AG04449 (cell line): ENCODE measurements at regions not wholly inside any gene's neighbourhood (a gene's known extent, or its start where the extent isn't known, plus 50 kb on each side); places are given as distances from the start of the nearest gene placed in this dataset.

ENCODE experiments used
- CTCF ChIA-PET: fragments of 350-600 bp; formaldehyde crosslinking; extraction: SDS; loops from one replicate; lab custom pipeline; 2021; ENCODE audit warnings: antibody characterized with exemption; lab: Yijun Ruan, JAX
- POLR2A ChIA-PET: fragments of 400-600, 350-600 bp; formaldehyde crosslinking; extraction: SDS; loops from one replicate; lab custom pipeline; 2020; ENCODE audit warnings: antibody characterized with exemption, inconsistent platforms; lab: Yijun Ruan, JAX
- DNase-seq: peaks from one replicate; pipeline ENCODE4 v3.0.0-alpha.2; 2010; ENCODE audit warnings: low read depth, low spot score
- H3K4me3 ChIP-seq: 2 replicates; pipeline ENCODE4 v1.5.1; 2011; ENCODE audit warnings: low read depth, mild to moderate bottlenecking, control low read depth, low read length
- TF ChIP-seq, protein P1 (sequence below): IDR thresholded peaks from one replicate; pipeline ENCODE4 v1.5.1; 2011; ENCODE audit warnings: mild to moderate bottlenecking, moderate library complexity, low read length, control low read depth, inconsistent platforms; ENCODE audit not compliant: insufficient read depth; ENCODE audit errors: missing control alignments

GRCh38 chr20:53874104-53874503 is 196.3 kb downstream of the BCAS1 start:
- ChIA-PET POLR2A (no interaction called here), CTCF (no interaction called here)

DNA sequence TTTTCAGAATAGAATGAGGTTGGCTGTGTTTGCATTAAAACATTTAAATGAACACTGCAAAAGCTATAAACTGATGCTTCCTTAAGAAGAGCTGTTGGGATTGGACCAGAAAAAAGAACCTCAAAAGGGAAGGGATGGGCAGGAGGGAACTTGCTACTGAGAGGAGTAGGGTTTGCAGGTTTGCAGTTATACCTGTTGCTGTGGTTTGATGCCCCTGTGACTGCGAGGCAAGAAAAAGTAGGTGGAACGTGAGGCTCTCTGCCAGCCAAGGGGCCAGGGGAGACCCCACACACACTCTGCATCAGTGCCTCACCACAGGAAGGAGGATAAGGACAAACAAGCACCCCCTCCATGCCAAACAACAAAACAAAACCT is 197.2 kb downstream of the BCAS1 start:
- no peak for DNase-seq
- POLR2A ChIA-PET: no interaction called here
- CTCF ChIA-PET: interaction anchor here (1.1 to 2.4 kb wide), 5 partner anchors 43 to 81 kb away, joined by 3 to 14 read pairs (median 3); no protein-coding TSS in a partner anchor
- TF ChIP-seq, protein P1, sequence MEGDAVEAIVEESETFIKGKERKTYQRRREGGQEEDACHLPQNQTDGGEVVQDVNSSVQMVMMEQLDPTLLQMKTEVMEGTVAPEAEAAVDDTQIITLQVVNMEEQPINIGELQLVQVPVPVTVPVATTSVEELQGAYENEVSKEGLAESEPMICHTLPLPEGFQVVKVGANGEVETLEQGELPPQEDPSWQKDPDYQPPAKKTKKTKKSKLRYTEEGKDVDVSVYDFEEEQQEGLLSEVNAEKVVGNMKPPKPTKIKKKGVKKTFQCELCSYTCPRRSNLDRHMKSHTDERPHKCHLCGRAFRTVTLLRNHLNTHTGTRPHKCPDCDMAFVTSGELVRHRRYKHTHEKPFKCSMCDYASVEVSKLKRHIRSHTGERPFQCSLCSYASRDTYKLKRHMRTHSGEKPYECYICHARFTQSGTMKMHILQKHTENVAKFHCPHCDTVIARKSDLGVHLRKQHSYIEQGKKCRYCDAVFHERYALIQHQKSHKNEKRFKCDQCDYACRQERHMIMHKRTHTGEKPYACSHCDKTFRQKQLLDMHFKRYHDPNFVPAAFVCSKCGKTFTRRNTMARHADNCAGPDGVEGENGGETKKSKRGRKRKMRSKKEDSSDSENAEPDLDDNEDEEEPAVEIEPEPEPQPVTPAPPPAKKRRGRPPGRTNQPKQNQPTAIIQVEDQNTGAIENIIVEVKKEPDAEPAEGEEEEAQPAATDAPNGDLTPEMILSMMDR: no peak
- H3K4me3 ChIP-seq: no peak overlapping the region

More at GRCh38 chr20:53874104-53874503, 196.3 kb downstream of the BCAS1 start:
- TF ChIP-seq, protein P1: no peak
- no peak overlapping the region for H3K4me3 ChIP-seq
- DNase-seq: no peak

GRCh38 chr20:53872561-53873229 is 197.7 kb downstream of the BCAS1 start:
- no peak overlapping the region for H3K4me3 ChIP-seq
- CTCF ChIA-PET: interaction anchor here (1.0 to 2.4 kb wide), 9 partner anchors 8 to 294 kb away, joined by 3 to 14 read pairs (median 4); no protein-coding TSS in a partner anchor
- POLR2A ChIA-PET: interaction anchor here (0.7 to 0.9 kb wide), 2 partner anchors 11 to 45 kb away, joined by 3 to 6 read pairs; no protein-coding TSS in a partner anchor
- TF ChIP-seq, protein P1: no peak
- no peak for DNase-seq

DNA sequence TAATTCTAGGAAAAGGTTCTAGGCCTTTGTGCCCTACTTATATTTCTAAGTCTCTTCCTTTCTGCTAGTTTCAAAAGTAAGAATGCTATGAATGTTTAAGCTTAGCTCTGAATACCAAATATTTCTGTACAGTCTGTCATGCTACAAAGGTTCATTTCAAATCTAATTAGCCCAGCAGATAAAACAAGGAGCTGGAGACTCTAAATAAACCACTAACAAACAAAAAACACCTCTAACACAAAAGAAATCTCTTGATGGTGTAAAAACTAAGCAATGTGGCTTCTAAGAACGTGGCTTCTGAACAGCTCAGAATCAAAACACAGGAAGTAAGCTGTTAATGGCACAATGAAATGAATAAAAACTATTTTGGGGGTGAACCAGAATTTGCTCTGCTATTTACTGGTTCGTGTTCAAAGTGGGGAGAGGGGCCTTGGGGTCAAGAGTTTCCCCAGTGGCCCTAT is 198.3 kb downstream of the BCAS1 start:
- ChIA-PET CTCF (interaction anchor here (1.0 to 2.4 kb wide), 8 partner anchors 9 to 294 kb away, joined by 3 to 14 read pairs (median 4); no protein-coding TSS in a partner anchor), POLR2A (interaction anchor here (0.7 to 0.9 kb wide), 2 partner anchors 11 to 44 kb away, joined by 3 to 6 read pairs; no protein-coding TSS in a partner anchor)
- no peak for DNase-seq
- TF ChIP-seq, protein P1: no peak
- no peak overlapping the region for H3K4me3 ChIP-seq

- CTCF ChIA-PET: interaction anchor here (1.0 to 2.4 kb wide), 7 partner anchors 10 to 293 kb away, joined by 3 to 14 read pairs (median 4); no protein-coding TSS in a partner anchor
- TF ChIP-seq, protein P1: no peak
- POLR2A ChIA-PET: interaction anchor here (0.9 kb wide), 1 partner anchor 44 kb away, joined by 3 read pairs; no protein-coding TSS in a partner anchor
- H3K4me3 ChIP-seq: no peak overlapping the region
- no peak for DNase-seq
Measured at GRCh38 chr20:53871541-53871940, 198.9 kb downstream of the BCAS1 start.

DNA sequence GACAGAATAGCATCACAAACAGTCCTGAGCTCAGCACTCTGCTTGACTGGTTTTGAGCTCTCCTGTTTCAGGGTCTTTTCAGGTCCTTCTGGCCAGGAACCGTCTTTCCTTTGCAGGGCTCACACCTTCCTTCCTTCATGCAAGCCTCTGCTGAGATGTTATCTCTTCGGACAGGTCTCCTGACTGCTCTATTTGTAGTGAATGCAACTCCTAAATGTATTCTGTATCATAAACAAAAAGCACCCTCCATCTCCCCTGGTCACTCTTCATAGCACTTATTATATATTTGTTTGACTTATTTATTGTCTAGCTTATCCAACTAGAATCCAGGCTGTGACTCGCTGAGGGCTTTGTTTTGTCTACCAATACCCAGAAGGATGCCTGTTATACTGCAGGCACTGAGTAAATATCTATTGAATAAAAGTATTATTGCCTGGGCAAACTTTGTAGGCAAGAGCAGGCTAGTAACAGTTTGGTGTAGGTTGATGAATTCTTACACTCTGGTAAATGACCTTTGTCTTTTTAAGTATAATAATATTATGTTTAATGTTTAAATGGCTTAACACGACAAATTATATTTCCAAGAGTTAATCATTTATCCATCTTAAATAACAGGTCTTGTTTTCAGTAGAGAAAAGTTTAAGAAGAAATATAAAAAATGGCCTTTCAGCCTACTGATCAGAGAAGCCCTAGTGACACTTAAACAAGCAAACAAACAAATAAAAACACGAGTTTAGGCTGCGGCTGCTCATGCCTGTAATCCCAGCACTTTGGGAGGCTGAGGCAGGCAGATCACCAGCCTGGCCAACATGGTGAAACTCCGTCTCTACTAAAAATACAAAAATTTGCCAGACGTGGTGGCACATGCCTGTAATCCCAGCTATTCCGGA is 199.7 kb downstream of the BCAS1 start:
- DNase-seq: no peak
- ChIA-PET CTCF (interaction anchor here (0.6 to 1.5 kb wide), 19 partner anchors 8 to 305 kb away, joined by 3 to 11 read pairs (median 3); no protein-coding TSS in a partner anchor), POLR2A (no interaction called here)
- no peak overlapping the region for H3K4me3 ChIP-seq
- TF ChIP-seq, protein P1: no peak
